ENCODE measurements at regions not wholly inside any gene's neighbourhood (a gene's known extent, or its start where the extent isn't known, plus 50 kb on each side); places are given as distances from the start of the nearest gene placed in this dataset.

GRCh38 chr12:124631681-124632256 is 64.4 kb upstream of the NCOR2 start:
- TF ChIP-seq CTCF (IDR thresholded peaks at IDR 0.05; ENCODE audit: borderline replicate concordance, extremely low read depth, low read length, poor library complexity, severe bottlenecking) (no peak), EZH2 (IDR thresholded peaks at IDR 0.05; ENCODE audit: borderline replicate concordance, low read depth, low read length, severe bottlenecking) (no peak)
